DMS53 (cell line): ENCODE measurements at regions not wholly inside any gene's neighbourhood (a gene's known extent, or its start where the extent isn't known, plus 50 kb on each side); places are given as distances from the start of the nearest gene placed in this dataset.
"Not testable (repeated sequence)": the region's sequence is repeated elsewhere in the genome, so short reads cannot be mapped to it uniquely, and the experiment has no call there.

ENCODE experiments used
- DNase-seq: peaks from one replicate; lab custom pipeline; 2025; lab: John Stamatoyannopoulos, UW

GRCh38 chr21:30104241-30104640 lies 62.4 kb downstream of the CLDN17 start:
- no peak for DNase-seq

GRCh38 chr21:30102871-30103270 lies 63.7 kb downstream of the CLDN17 start:
- peak; percentile 2 for DNase-seq

- DNase-seq, result no peak
These were observed 64.6 kb downstream of the CLDN17 start for GRCh38 chr21:30101967-30102366.

GRCh38 chr21:30097791-30098190 lies 68.8 kb downstream of the CLDN17 start:
- DNase-seq, result no peak

- DNase-seq, result peak; percentile 38
These were observed 83.2 kb downstream of the CLDN17 start for GRCh38 chr21:30083225-30083945.

GRCh38 chr21:30081506-30081905 lies 85.1 kb downstream of the CLDN17 start:
- no peak for DNase-seq

- peak; percentile 64 for DNase-seq
These were observed 94.1 kb downstream of the CLDN17 start for GRCh38 chr21:30072496-30072895.

- DNase-seq, result peak; percentile 9
These were observed 107.7 kb downstream of the CLDN17 start for GRCh38 chr21:30058928-30059327.

- DNase-seq, result no peak
These were observed 109.5 kb downstream of the CLDN17 start for GRCh38 chr21:30057108-30057507.

GRCh38 chr21:30048570-30048969 lies 108.8 kb upstream of the GRIK1 start:
- DNase-seq, result no peak

- peak; percentile 52 for DNase-seq
These were observed 104.8 kb upstream of the GRIK1 start for GRCh38 chr21:30044447-30045064.

GRCh38 chr21:30042443-30042842 lies 102.6 kb upstream of the GRIK1 start:
- DNase-seq, result no peak

- DNase-seq, result no peak
These were observed 93.6 kb upstream of the GRIK1 start for GRCh38 chr21:30033441-30033840.

GRCh38 chr21:30030416-30030815 lies 90.6 kb upstream of the GRIK1 start:
- no peak for DNase-seq

- no peak for DNase-seq
These were observed 88.7 kb upstream of the GRIK1 start for GRCh38 chr21:30028537-30028936.

GRCh38 chr21:30027986-30028385 lies 88.2 kb upstream of the GRIK1 start:
- DNase-seq, result no peak

- DNase-seq, result not testable (repeated sequence)
These were observed 83.3 kb upstream of the GRIK1 start for GRCh38 chr21:30023056-30023455.

- DNase-seq, result no peak
These were observed 75.1 kb upstream of the GRIK1 start for GRCh38 chr21:30014886-30015285.

GRCh38 chr21:29991624-29992023 lies 51.8 kb upstream of the GRIK1 start:
- DNase-seq, result no peak

- no peak for DNase-seq
These were observed 49.9 kb upstream of the GRIK1 start for GRCh38 chr21:29989634-29990234.
